Ovary (tissue), 3 donors: ENCODE measurements at regions not wholly inside any gene's neighbourhood (a gene's known extent, or its start where the extent isn't known, plus 50 kb on each side); places are given as distances from the start of the nearest gene placed in this dataset.

ENCODE experiments used
- EP300 ChIP-seq: sonication (generic); formaldehyde crosslinking; IDR thresholded peaks from one replicate; pipeline ENCODE4 v1.6.1; 2017; ENCODE audit warnings: antibody characterized with exemption
- POLR2A ChIP-seq: fragments of 450-650 bp; IDR thresholded peaks from one replicate; pipeline ENCODE4 v1.6.1; 2017; ENCODE audit warnings: antibody characterized with exemption, mild to moderate bottlenecking, moderate library complexity
- TF ChIP-seq, protein P1 (sequence below), 3 donors: fragments of 450-650 bp in 2 of 3; fragments of 200-600 bp in 1 of 3; IDR thresholded peaks; one replicate each; pipeline versions ENCODE4 v1.5.1 to v1.8.0; 2016 to 2022; ENCODE audit warnings: antibody characterized with exemption in 3 of 3, mild to moderate bottlenecking in 1 of 3
- donor health status: DM: no; HTN: no; CAD: no.

DNA sequence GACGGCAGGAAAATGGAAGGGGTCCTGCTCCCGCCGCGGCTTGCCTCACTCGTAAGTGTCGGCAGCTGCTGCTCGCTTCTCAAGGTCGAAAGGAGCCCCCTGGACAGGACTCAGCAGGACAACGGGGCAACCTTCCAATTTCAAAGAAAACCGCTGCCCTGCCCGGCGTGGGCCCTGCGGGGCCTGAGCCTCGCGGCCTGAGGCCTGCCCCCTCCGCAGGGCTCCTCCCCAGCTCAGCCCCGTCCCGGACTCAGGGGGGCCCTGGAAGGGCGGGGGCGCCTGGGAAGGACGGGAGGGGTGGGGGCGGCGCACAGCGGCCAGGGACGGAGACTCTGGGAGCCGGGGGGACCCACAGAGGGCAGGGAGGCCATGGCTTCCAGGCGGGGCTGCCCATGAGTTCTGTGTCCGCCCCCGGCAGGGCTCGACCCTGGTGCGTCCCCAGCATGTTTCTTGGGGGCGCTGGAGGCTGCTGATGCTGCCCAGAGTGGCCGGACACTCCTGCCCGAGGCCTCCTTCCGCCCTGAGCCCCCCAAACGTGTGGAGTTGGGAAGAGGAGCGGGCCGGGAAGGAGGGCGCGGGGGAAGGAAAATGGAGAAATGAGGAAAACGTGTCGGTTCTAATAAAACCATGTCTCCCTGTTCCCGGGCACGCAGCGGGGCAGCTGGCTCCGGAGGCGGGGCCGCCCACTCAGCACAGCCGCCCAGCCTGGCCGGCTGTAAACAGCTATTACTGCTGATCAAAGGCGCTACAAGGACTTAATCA is 114.6 kb downstream of the DLL1 start:
- TF ChIP-seq POLR2A (no peak), EP300 (no peak)
- TF ChIP-seq, protein P1, sequence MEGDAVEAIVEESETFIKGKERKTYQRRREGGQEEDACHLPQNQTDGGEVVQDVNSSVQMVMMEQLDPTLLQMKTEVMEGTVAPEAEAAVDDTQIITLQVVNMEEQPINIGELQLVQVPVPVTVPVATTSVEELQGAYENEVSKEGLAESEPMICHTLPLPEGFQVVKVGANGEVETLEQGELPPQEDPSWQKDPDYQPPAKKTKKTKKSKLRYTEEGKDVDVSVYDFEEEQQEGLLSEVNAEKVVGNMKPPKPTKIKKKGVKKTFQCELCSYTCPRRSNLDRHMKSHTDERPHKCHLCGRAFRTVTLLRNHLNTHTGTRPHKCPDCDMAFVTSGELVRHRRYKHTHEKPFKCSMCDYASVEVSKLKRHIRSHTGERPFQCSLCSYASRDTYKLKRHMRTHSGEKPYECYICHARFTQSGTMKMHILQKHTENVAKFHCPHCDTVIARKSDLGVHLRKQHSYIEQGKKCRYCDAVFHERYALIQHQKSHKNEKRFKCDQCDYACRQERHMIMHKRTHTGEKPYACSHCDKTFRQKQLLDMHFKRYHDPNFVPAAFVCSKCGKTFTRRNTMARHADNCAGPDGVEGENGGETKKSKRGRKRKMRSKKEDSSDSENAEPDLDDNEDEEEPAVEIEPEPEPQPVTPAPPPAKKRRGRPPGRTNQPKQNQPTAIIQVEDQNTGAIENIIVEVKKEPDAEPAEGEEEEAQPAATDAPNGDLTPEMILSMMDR (IDR thresholded peaks at IDR 0.05) = no peak
